Bronchial epithelial cell (primary cell): ENCODE measurements at regions not wholly inside any gene's neighbourhood (a gene's known extent, or its start where the extent isn't known, plus 50 kb on each side); places are given as distances from the start of the nearest gene placed in this dataset.

ENCODE experiments used
- DNase-seq: peaks from one replicate; pipeline ENCODE4 v3.0.0-alpha.2; 2010; ENCODE audit warnings: low read depth
- FAIRE-seq: peaks from 2 replicates; lab custom pipeline; 2011; peaks lifted over from hg19 to GRCh38; lab: Jason Lieb, UNC
- H3K27me3 ChIP-seq: 2 replicates; pipeline ENCODE4 v1.5.1; 2011; ENCODE audit warnings: low read length; ENCODE audit not compliant: control insufficient read depth, insufficient read depth
- H3K36me3 ChIP-seq: 2 replicates; pipeline ENCODE4 v1.5.1; 2011; ENCODE audit warnings: low read length; ENCODE audit not compliant: control insufficient read depth, insufficient read depth
- H3K4me3 ChIP-seq: 2 replicates; pipeline ENCODE4 v1.5.1; 2011; ENCODE audit warnings: mild to moderate bottlenecking, low read depth, low read length, control low read depth
- CTCF ChIP-seq: IDR thresholded peaks from 2 replicates; pipeline ENCODE4 v1.5.1; 2011; ENCODE audit warnings: mild to moderate bottlenecking, moderate library complexity, low read length, control low read depth, inconsistent platforms; ENCODE audit not compliant: insufficient read depth, severe bottlenecking

GRCh38 chr9:28853477-28853876 is 1280.2 kb upstream of the C9orf72 start:
- FAIRE-seq, result no peak
- no peak for TF ChIP-seq CTCF

GRCh38 chr9:28866951-28867350 is 1293.7 kb upstream of the C9orf72 start:
- no peak for TF ChIP-seq CTCF
- DNase-seq (no peak), FAIRE-seq (no peak)
- Histone ChIP-seq H3K27me3 (no peaks in the 10 kb centered on the region), H3K4me3 (no peak overlapping the region), H3K36me3 (no peaks in the 10 kb centered on the region)

More at GRCh38 chr9:28853477-28853876, 1280.2 kb upstream of the C9orf72 start:
- H3K27me3 ChIP-seq, result no peaks in the 10 kb centered on the region
- no peaks in the 10 kb centered on the region for H3K36me3 ChIP-seq
- no peak for DNase-seq
- no peak overlapping the region for H3K4me3 ChIP-seq

- H3K36me3 ChIP-seq, result no peaks in the 10 kb centered on the region
- no peak for TF ChIP-seq CTCF
- FAIRE-seq (no peak), DNase-seq (no peak)
- no peak overlapping the region for H3K4me3 ChIP-seq
- no peaks in the 10 kb centered on the region for H3K27me3 ChIP-seq
Observed at GRCh38 chr9:28868228-28868990, 1295.1 kb upstream of the C9orf72 start.

- FAIRE-seq (no peak), DNase-seq (peak; percentile 21)
- Histone ChIP-seq H3K36me3 (no peaks in the 10 kb centered on the region), H3K4me3 (no peak overlapping the region), H3K27me3 (no peaks in the 10 kb centered on the region)
- no peak for TF ChIP-seq CTCF
Observed at GRCh38 chr9:28882529-28882928, 1309.2 kb upstream of the C9orf72 start.

GRCh38 chr9:28883234-28883633 is 1310.0 kb upstream of the C9orf72 start:
- Histone ChIP-seq H3K4me3 (no peak overlapping the region), H3K36me3 (no peaks in the 10 kb centered on the region), H3K27me3 (no peaks in the 10 kb centered on the region)
- FAIRE-seq, result no peak
- DNase-seq, result no peak
- no peak for TF ChIP-seq CTCF
